ENCODE measurements at regions not wholly inside any gene's neighbourhood (a gene's known extent, or its start where the extent isn't known, plus 50 kb on each side); places are given as distances from the start of the nearest gene placed in this dataset.

DNA sequence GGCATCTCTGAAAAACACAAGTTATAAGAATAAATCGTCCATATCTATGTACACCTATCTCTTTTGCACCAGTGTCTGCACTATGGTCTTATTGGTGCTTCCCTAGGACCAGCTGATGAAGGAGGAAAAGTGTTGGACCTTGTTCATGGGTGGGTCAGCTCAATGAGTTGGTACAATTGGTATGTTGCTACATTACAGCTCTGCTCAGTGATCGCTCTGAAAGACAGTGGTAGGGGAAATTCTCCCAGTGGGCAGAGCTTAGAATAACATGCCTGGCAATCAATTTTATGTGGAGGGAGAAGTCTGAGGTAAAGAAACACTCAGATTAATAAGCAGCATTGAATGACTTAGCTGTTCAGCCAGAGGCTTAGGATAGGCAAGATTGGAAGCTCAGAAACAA lies 138.7 kb upstream of the KL start:
- TF ChIP-seq POLR2AphosphoS5 (IDR thresholded peaks at IDR 0.05; ENCODE audit: low read depth, low read length) (no peak), POLR2A (IDR thresholded peaks at IDR 0.05; ENCODE audit: low read depth, low read length) (no peak), TAF1 (IDR thresholded peaks at IDR 0.05; ENCODE audit: borderline replicate concordance, low read depth, low read length) (no peak)

Measured in GM12892 (cell line).